ENCODE measurements at regions not wholly inside any gene's neighbourhood (a gene's known extent, or its start where the extent isn't known, plus 50 kb on each side); places are given as distances from the start of the nearest gene placed in this dataset.
"Not testable (repeated sequence)": the region's sequence is repeated elsewhere in the genome, so short reads cannot be mapped to it uniquely, and the experiment has no call there.

DNA sequence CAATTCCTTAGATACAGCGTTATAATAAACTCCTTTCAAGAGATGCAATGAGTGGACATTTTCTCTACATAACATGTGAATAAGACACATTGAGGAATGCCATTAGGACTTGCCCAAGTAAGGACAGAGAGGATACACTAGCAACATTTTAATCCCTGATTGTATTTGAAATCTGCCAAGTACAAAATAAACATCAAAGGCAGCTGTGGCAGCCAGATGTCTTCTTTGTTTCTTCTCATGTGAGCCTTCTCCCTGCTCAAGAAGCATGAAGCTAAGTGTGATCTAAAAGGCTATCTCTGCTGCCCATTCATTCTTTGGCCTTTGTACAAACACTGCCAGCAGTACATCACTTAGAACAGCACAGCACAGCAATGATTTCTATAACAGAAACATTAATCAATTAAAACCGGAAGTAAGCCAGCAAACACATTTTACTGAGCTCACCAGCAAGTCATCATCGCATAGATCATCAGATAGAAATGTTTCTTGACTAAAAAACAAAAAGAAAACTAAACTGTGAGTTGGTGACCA, 364.0 kb downstream of the CNTN6 start:
- TF ChIP-seq, protein P1, sequence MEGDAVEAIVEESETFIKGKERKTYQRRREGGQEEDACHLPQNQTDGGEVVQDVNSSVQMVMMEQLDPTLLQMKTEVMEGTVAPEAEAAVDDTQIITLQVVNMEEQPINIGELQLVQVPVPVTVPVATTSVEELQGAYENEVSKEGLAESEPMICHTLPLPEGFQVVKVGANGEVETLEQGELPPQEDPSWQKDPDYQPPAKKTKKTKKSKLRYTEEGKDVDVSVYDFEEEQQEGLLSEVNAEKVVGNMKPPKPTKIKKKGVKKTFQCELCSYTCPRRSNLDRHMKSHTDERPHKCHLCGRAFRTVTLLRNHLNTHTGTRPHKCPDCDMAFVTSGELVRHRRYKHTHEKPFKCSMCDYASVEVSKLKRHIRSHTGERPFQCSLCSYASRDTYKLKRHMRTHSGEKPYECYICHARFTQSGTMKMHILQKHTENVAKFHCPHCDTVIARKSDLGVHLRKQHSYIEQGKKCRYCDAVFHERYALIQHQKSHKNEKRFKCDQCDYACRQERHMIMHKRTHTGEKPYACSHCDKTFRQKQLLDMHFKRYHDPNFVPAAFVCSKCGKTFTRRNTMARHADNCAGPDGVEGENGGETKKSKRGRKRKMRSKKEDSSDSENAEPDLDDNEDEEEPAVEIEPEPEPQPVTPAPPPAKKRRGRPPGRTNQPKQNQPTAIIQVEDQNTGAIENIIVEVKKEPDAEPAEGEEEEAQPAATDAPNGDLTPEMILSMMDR (IDR thresholded peaks at IDR 0.05), result no peak
- no peak for DNase-seq (ENCODE audit: low spot score)

DNA sequence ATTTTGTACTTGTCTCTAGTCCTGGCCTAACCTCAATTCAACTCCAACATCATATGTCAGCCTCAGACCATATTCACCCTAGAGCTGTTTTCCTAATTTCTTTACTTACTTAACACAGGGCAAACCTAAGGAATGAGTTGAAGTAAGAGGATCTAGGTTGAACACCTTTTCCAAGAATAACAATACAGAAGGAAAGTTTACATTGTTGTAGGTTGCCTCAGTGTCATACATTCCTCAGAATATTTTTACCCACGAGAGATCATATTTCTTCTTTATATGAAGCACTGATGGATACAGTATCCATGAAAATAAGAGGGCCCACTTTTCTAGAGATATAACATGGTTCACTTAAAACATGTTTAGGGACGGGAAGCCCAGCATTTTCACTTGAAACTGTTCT, 369.5 kb downstream of the CNTN6 start:
- DNase-seq (ENCODE audit: low spot score), result no peak
- Histone ChIP-seq H3K27ac (no peak overlapping the region), H3K4me3 (no peak overlapping the region)
- TF ChIP-seq, protein P1 (IDR thresholded peaks at IDR 0.05), result no peak

More for the DNA sequence above, 364.0 kb downstream of the CNTN6 start:
- Histone ChIP-seq H3K27ac (no peak overlapping the region), H3K4me3 (no peak overlapping the region)

DNA sequence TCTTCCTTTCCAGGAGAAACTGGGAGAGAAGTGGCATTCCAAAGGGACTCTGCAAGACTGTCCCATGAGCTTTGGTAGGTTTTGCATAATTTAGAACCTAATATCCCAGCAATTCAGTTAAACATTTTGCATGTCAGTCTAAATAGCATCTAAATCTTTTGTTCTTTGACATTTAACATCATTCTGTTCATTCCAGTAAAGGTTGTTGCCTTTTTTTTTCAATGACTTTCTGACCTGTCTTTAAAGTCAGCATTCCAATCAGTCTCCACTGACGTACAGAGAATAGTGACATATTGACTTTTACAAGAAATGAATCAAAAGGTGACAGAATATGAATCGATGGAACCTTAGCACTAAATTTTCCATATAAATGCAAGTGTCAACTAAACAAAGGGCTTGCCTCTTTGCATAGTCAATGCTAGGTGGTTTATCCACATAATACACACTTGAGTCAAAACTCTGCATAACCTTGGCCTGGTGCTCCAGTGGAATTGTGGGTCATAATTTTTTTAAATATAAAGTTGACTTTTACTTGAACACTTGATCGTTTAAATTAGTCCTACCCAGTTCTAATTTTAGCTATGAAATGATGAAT, 370.1 kb downstream of the CNTN6 start:
- Histone ChIP-seq H3K4me3 (no peak overlapping the region), H3K27ac (no peak overlapping the region)
- DNase-seq (ENCODE audit: low spot score), result no peak
- TF ChIP-seq, protein P1 (IDR thresholded peaks at IDR 0.05), result no peak

DNA sequence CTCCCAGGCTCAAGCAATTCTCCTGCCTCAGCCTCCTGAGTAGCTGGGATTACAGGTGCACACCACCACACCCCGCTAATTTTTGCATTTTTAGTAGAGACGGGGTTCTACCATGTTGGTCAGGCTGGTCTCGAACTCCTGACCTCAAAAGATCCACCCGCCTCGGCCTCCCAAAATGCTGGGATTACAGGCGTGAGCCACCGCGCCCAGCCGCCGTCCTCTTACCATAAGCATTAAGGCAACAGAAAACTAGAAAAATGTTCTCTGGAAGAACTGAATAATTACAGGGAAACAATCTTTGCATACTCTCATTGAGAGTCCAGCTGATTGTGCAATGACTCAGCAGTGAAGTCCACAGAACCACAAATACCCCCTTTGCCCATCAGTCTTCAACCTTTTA, 372.3 kb downstream of the CNTN6 start:
- not testable (repeated sequence) for H3K4me3 ChIP-seq; H3K27ac ChIP-seq; DNase-seq (ENCODE audit: low spot score)

DNA sequence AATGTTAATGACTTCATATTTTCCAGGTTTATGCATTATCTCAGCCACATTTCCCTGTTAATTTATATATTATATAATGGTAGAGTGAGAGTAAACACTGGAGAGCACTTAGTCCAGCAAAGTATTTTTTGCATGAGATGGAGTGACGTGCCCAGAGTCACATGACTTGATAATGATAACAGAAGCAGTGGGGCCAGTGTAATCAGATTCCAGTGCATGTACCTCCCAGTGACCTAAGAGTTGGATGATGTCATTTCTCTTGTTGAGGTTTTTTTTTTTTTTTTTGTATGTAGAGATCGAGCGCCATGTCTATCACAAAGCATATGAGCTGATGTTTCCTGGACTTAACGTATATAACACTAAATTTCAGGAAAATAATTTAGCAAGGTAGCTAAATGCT, 375.3 kb downstream of the CNTN6 start:
- H3K27ac ChIP-seq, result no peak overlapping the region
- H3K4me3 ChIP-seq, result no peak overlapping the region
- TF ChIP-seq, protein P1 (IDR thresholded peaks at IDR 0.05), result no peak
- no peak for DNase-seq (ENCODE audit: low spot score)

DNA sequence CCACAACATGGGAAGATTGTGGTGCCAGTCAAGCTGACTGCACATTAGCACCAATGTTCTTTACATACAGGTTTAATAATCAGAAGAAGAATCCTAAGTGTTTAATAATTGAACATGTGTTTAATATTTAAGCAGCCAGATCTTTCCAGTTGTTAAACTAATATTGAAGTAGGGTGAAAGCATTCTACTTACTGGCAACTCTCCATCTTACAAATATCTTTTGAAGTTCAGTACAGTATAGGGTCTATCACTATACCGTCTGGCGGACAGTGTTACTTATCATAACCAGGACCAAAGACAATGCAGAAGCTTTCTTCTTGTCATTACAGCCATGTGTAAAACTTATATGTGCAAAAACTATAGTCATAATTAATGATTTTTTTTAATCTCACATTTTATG, 376.4 kb downstream of the CNTN6 start:
- TF ChIP-seq, protein P1 (IDR thresholded peaks at IDR 0.05), result no peak
- Histone ChIP-seq H3K27ac (no peak overlapping the region), H3K4me3 (no peak overlapping the region)
- no peak for DNase-seq (ENCODE audit: low spot score)

DNA sequence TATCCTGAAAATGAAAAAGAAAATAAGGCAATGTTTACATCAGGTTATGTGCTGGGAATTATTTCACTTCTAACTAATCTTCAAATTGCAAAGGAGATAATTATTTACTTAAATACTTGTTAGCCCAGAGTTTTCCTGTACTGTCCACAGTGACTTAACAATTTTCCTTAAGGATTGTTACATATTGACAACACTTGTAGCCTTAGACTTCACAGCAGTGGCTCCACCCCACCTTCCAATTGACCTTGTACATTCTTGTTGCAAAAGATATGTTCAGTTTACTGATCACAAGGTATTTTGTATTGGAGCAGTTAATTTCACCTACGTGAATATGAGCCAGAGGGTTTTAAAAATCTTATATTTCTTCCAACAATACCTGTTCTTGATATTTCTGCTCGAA, 376.9 kb downstream of the CNTN6 start:
- no peak overlapping the region for H3K4me3 ChIP-seq
- DNase-seq (ENCODE audit: low spot score), result no peak
- TF ChIP-seq, protein P1 (IDR thresholded peaks at IDR 0.05), result no peak
- no peak overlapping the region for H3K27ac ChIP-seq
